Left ventricle myocardium inferior (tissue), 1 donor: ENCODE measurements at regions not wholly inside any gene's neighbourhood (a gene's known extent, or its start where the extent isn't known, plus 50 kb on each side); places are given as distances from the start of the nearest gene placed in this dataset.

Source experiments
- DNase-seq: peaks from one replicate; pipeline ENCODE4 v3.0.0-alpha.2; 2020
- H3K27ac ChIP-seq: fragments of 200-600 bp; replicated peaks from 2 replicates; pipeline ENCODE4 v1.8.0; 2021
- H3K27me3 ChIP-seq: fragments of 200-600 bp; 2 replicates; pipeline ENCODE4 v1.8.0; 2021; ENCODE audit warnings: low read depth
- H3K36me3 ChIP-seq: fragments of 200-600 bp; 2 replicates; pipeline ENCODE4 v1.8.0; 2021
- H3K4me1 ChIP-seq: fragments of 200-600 bp; 2 replicates; pipeline ENCODE4 v1.8.0; 2021
- H3K4me3 ChIP-seq: fragments of 200-600 bp; 2 replicates; pipeline ENCODE4 v1.8.0; 2021; ENCODE audit warnings: mild to moderate bottlenecking, moderate library complexity
- H3K9me3 ChIP-seq: fragments of 200-600 bp; replicated peaks from 2 replicates; pipeline ENCODE4 v1.8.0; 2021
- CTCF ChIP-seq: fragments of 200-600 bp; IDR thresholded peaks from 2 replicates; pipeline ENCODE4 v1.8.0; 2021; ENCODE audit warnings: antibody characterized with exemption, mild to moderate bottlenecking, borderline replicate concordance
- intact Hi-C: fragments of 100-400 bp; cut with micrococcal nuclease; formaldehyde crosslinking; loops from one replicate; pipeline ENCODE4 v1.11.0; 2022
- donor health status: DM: no; HTN: yes; CAD: no; lungs with severe emphysema.

- H3K4me1 ChIP-seq = no peaks in the 10 kb centered on the region
- intact Hi-C loops = no loop called here
- H3K27me3 ChIP-seq = no peaks in the 10 kb centered on the region
- no peak for DNase-seq
- H3K4me3 ChIP-seq = no peak overlapping the region
- H3K9me3 ChIP-seq = no peaks in the 10 kb centered on the region
- H3K27ac ChIP-seq = no peak overlapping the region
- no peaks in the 10 kb centered on the region for H3K36me3 ChIP-seq
- TF ChIP-seq CTCF = no peak
These were observed 1073.0 kb upstream of the MAP3K7 start for GRCh38 chr6:91659891-91660290.

GRCh38 chr6:91654793-91655192, 1067.9 kb upstream of the MAP3K7 start:
- intact Hi-C loops = no loop called here
- no peaks in the 10 kb centered on the region for H3K27me3 ChIP-seq
- no peak for TF ChIP-seq CTCF

GRCh38 chr6:91654357-91654756, 1067.5 kb upstream of the MAP3K7 start:
- H3K27ac ChIP-seq = no peak overlapping the region
- intact Hi-C loops = no loop called here
- H3K36me3 ChIP-seq = no peaks in the 10 kb centered on the region
- H3K4me3 ChIP-seq = no peak overlapping the region
- no peaks in the 10 kb centered on the region for H3K9me3 ChIP-seq
- no peak for TF ChIP-seq CTCF
- H3K27me3 ChIP-seq = no peaks in the 10 kb centered on the region
- no peak for DNase-seq
- H3K4me1 ChIP-seq = no peaks in the 10 kb centered on the region

More at GRCh38 chr6:91654793-91655192, 1067.9 kb upstream of the MAP3K7 start:
- Histone ChIP-seq H3K9me3 (no peaks in the 10 kb centered on the region), H3K4me1 (no peaks in the 10 kb centered on the region), H3K36me3 (no peaks in the 10 kb centered on the region), H3K4me3 (no peak overlapping the region), H3K27ac (no peak overlapping the region)
- DNase-seq = no peak

GRCh38 chr6:91653895-91654294, 1067.0 kb upstream of the MAP3K7 start:
- Histone ChIP-seq H3K4me3 (no peak overlapping the region), H3K36me3 (no peaks in the 10 kb centered on the region), H3K4me1 (no peaks in the 10 kb centered on the region), H3K27ac (no peak overlapping the region), H3K9me3 (no peaks in the 10 kb centered on the region), H3K27me3 (no peaks in the 10 kb centered on the region)
- no peak for TF ChIP-seq CTCF
- DNase-seq = no peak
- intact Hi-C loops = no loop called here

GRCh38 chr6:91653076-91653723, 1066.3 kb upstream of the MAP3K7 start:
- no peak for TF ChIP-seq CTCF
- Histone ChIP-seq H3K9me3 (no peaks in the 10 kb centered on the region), H3K27ac (no peak overlapping the region), H3K4me1 (no peaks in the 10 kb centered on the region), H3K4me3 (no peak overlapping the region), H3K27me3 (no peaks in the 10 kb centered on the region), H3K36me3 (no peaks in the 10 kb centered on the region)
- DNase-seq = no peak
- intact Hi-C loops = no loop called here
